ENCODE measurements at regions not wholly inside any gene's neighbourhood (a gene's known extent, or its start where the extent isn't known, plus 50 kb on each side); places are given as distances from the start of the nearest gene placed in this dataset.

- no peak for TF ChIP-seq CTCF (IDR thresholded peaks at IDR 0.05; ENCODE audit: low read depth, low read length)
- TF ChIP-seq POLR2A (IDR thresholded peaks at IDR 0.05; ENCODE audit: extremely low read depth, insufficient read length): no peak
- TF ChIP-seq MYC (IDR thresholded peaks at IDR 0.05; ENCODE audit: low read depth, low read length): no peak
Measured at GRCh38 chr4:132218406-132218805, 930.7 kb upstream of the PCDH10 start.
